ENCODE measurements at regions not wholly inside any gene's neighbourhood (a gene's known extent, or its start where the extent isn't known, plus 50 kb on each side); places are given as distances from the start of the nearest gene placed in this dataset.

GRCh38 chr1:238281418-238281817, 390.7 kb upstream of the ZP4 start:
- DNase-seq (ENCODE audit: low read depth) = no peak

- no peak for DNase-seq (ENCODE audit: low read depth)
Measured at GRCh38 chr1:238279694-238280380, 389.1 kb upstream of the ZP4 start.

GRCh38 chr1:238272145-238272544, 381.4 kb upstream of the ZP4 start:
- DNase-seq (ENCODE audit: low read depth) = no peak

- DNase-seq (ENCODE audit: low read depth) = no peak
Measured at GRCh38 chr1:238265866-238266265, 375.1 kb upstream of the ZP4 start.

- DNase-seq (ENCODE audit: low read depth) = no peak
Measured at GRCh38 chr1:238264951-238265350, 374.2 kb upstream of the ZP4 start.

- no peak for DNase-seq (ENCODE audit: low read depth)
Measured at GRCh38 chr1:238258510-238258909, 367.8 kb upstream of the ZP4 start.

GRCh38 chr1:238257018-238257621, 366.4 kb upstream of the ZP4 start:
- DNase-seq (ENCODE audit: low read depth) = no peak

GRCh38 chr1:238254935-238255334, 364.2 kb upstream of the ZP4 start:
- DNase-seq (ENCODE audit: low read depth) = no peak

- no peak for DNase-seq (ENCODE audit: low read depth)
Measured at GRCh38 chr1:238252033-238252802, 361.5 kb upstream of the ZP4 start.

GRCh38 chr1:238248356-238248755, 357.6 kb upstream of the ZP4 start:
- DNase-seq (ENCODE audit: low read depth) = no peak

GRCh38 chr1:238242181-238242580, 351.5 kb upstream of the ZP4 start:
- no peak for DNase-seq (ENCODE audit: low read depth)

GRCh38 chr1:238241607-238242006, 350.9 kb upstream of the ZP4 start:
- no peak for DNase-seq (ENCODE audit: low read depth)

- DNase-seq (ENCODE audit: low read depth) = no peak
Measured at GRCh38 chr1:238239343-238239742, 348.6 kb upstream of the ZP4 start.

GRCh38 chr1:238233966-238234365, 343.2 kb upstream of the ZP4 start:
- DNase-seq (ENCODE audit: low read depth) = no peak

GRCh38 chr1:238232084-238232710, 341.5 kb upstream of the ZP4 start:
- no peak for DNase-seq (ENCODE audit: low read depth)

GRCh38 chr1:238226810-238227209, 336.1 kb upstream of the ZP4 start:
- no peak for DNase-seq (ENCODE audit: low read depth)

GRCh38 chr1:238223076-238223640, 332.4 kb upstream of the ZP4 start:
- DNase-seq (ENCODE audit: low read depth) = no peak

- no peak for DNase-seq (ENCODE audit: low read depth)
Measured at GRCh38 chr1:238221738-238222137, 331.0 kb upstream of the ZP4 start.

- DNase-seq (ENCODE audit: low read depth) = no peak
Measured at GRCh38 chr1:238214449-238214848, 323.7 kb upstream of the ZP4 start.

GRCh38 chr1:238205045-238205662, 314.4 kb upstream of the ZP4 start:
- no peak for DNase-seq (ENCODE audit: low read depth)

GRCh38 chr1:238201992-238202391, 311.3 kb upstream of the ZP4 start:
- no peak for DNase-seq (ENCODE audit: low read depth)

GRCh38 chr1:238199325-238199724, 308.6 kb upstream of the ZP4 start:
- DNase-seq (ENCODE audit: low read depth) = no peak
